ENCODE measurements at regions not wholly inside any gene's neighbourhood (a gene's known extent, or its start where the extent isn't known, plus 50 kb on each side); places are given as distances from the start of the nearest gene placed in this dataset.

DNA sequence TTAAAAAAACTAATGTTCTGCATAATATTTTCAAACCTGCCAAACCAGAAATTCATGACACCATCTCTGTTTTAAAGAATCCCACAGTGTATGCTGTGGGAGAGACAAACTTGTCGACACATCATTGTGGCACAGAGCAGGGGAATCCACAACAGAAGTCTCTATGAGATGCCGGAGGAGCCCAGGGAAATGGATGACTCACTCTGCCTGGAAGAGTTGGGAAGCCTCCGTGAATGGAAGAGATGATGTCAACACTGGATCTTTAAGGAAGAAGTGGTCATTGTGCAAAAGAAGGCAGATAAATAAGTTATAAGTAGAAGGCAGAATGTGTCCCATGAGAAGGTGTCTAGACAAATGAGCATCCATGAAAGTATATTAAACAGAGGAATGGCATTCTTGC, 595.1 kb downstream of the RAB28 start:
- Histone ChIP-seq H3K4me1 (no peaks in the 10 kb centered on the region), H3K36me3 (no peaks in the 10 kb centered on the region), H3K4me3 (no peak overlapping the region), H3K27me3 (no peaks in the 10 kb centered on the region), H3K27ac (no peak overlapping the region), H3K9me3 (no peaks in the 10 kb centered on the region)
- DNase-seq: no peak
- TF ChIP-seq, protein P1, sequence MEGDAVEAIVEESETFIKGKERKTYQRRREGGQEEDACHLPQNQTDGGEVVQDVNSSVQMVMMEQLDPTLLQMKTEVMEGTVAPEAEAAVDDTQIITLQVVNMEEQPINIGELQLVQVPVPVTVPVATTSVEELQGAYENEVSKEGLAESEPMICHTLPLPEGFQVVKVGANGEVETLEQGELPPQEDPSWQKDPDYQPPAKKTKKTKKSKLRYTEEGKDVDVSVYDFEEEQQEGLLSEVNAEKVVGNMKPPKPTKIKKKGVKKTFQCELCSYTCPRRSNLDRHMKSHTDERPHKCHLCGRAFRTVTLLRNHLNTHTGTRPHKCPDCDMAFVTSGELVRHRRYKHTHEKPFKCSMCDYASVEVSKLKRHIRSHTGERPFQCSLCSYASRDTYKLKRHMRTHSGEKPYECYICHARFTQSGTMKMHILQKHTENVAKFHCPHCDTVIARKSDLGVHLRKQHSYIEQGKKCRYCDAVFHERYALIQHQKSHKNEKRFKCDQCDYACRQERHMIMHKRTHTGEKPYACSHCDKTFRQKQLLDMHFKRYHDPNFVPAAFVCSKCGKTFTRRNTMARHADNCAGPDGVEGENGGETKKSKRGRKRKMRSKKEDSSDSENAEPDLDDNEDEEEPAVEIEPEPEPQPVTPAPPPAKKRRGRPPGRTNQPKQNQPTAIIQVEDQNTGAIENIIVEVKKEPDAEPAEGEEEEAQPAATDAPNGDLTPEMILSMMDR (IDR thresholded peaks at IDR 0.05 in 4 of 5, conservative IDR thresholded peaks at IDR 0.05 in 1 of 5): no peak
- no peak for TF ChIP-seq POLR2A (IDR thresholded peaks at IDR 0.05)
- in situ Hi-C loops (cut with MboI; ENCODE audit: low sequenced_read_pairs in 4 of 4) (no loop called here), intact Hi-C loops (cut with DNase I; ENCODE audit: low total_unique reads) (no loop called here)
- ATAC-seq: no peak

DNA sequence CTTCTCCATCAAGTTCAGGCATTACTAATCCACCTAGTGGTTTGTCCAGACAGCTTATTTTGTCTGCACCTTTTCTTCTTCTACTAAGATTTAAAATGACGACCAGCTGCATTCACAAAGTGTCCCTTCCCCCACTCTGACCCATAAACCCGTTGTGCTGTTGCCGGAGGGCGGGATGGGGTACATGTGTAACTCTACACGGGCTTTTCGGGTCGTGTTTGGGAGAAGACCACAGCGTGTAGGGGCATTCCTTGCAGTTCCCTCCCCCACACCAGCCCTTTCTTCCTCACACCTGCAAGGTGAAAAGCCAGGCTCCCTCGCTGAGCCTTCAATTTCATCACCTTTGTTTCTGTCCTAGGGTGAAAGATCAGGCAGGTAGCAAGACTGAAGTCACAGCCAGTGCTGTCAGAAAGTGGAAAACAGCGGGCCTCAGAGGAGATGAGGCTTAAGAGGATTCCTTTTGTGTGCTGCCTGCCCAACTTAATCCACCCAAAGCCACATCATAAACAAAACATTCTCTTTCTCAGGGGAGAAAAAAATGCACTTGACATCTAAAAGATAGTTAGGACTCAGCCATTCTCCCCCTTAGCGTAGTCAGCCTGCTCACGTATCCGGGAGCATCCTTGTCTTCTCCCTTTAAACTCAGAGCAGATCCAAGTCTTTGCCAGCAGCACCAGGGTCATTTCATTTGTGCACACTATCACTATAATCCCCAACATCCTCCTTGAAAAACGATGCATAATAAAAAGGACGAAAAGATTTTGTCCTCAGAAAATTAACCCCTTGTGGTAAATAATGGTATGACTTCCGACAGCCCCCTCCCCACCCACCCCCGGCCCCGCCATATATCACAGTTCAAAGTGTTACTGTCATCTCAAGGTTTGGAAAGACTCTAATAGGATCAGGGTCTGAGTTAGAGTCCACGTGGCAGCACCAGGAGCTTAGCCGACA, 599.0 kb downstream of the RAB28 start:
- Histone ChIP-seq H3K27ac (no peak overlapping the region), H3K4me3 (no peak overlapping the region), H3K9me3 (no peaks in the 10 kb centered on the region), H3K4me1 (no peaks in the 10 kb centered on the region), H3K36me3 (no peaks in the 10 kb centered on the region), H3K27me3 (no peaks in the 10 kb centered on the region)
- intact Hi-C loops (cut with DNase I; ENCODE audit: low total_unique reads) (no loop called here), in situ Hi-C loops (cut with MboI; ENCODE audit: low sequenced_read_pairs in 4 of 4) (no loop called here)
- TF ChIP-seq, protein P1 (IDR thresholded peaks at IDR 0.05 in 4 of 5, conservative IDR thresholded peaks at IDR 0.05 in 1 of 5): no peak
- no peak for TF ChIP-seq POLR2A (IDR thresholded peaks at IDR 0.05)
- ATAC-seq (no peak), DNase-seq (no peak)

DNA sequence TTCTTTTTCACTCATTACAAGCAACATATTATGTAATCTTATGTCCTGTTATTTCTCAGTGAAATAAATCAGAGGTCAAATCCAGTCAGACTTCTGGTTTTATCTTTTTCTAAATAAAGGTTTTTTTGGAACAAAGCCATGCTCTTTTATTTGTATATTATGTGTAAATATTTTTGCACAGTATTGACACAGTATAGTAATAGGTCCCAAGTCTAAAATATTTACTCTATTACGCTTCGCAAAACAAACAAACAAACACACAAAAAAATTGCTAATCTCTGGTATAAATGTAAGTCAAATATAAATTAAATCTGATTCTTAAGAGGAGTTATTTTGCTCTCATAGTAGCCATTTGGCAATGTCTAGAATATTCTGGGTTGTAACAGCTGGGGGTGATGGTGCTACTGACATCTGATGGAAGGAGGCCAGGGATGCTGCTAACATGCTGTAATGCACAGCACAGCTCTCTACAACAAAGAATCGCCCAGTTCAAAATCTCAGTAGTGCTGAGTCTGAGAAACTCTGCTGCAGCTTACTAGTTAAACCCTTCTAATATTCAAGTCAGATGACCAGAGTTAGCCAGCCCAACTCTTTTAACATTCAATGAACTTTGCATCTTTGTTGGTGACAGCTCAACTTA, 602.1 kb downstream of the RAB28 start:
- Histone ChIP-seq H3K9me3 (no peaks in the 10 kb centered on the region), H3K27ac (no peak overlapping the region), H3K4me3 (no peak overlapping the region), H3K27me3 (no peaks in the 10 kb centered on the region), H3K4me1 (no peaks in the 10 kb centered on the region), H3K36me3 (no peaks in the 10 kb centered on the region)
- ATAC-seq (no peak), DNase-seq (no peak)
- TF ChIP-seq, protein P1 (IDR thresholded peaks at IDR 0.05 in 4 of 5, conservative IDR thresholded peaks at IDR 0.05 in 1 of 5): no peak
- no peak for TF ChIP-seq POLR2A (IDR thresholded peaks at IDR 0.05)
- intact Hi-C loops (cut with DNase I; ENCODE audit: low total_unique reads): no loop called here
- in situ Hi-C loops (cut with MboI; ENCODE audit: low sequenced_read_pairs in 4 of 4): no loop called here

DNA sequence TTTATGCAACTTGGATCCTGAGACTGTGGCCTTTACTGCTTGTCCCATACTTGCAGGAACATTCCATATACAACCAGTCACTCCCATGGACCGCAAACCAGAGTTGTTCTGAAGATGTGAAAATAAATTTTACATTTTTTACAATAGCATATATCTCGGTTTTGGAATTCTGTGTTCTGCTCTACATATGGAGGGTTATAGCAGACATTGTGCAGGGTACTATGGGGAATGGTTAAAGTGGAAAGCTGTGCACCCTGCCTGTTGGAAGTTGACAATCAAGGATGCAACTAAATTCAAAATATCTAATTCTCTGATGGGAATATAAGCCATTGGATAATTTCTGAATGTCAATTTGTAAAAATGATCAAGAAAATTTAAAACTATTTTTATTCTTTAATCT, 603.3 kb downstream of the RAB28 start:
- no peak for DNase-seq
- no peaks in the 10 kb centered on the region for H3K27me3 ChIP-seq
- intact Hi-C loops (cut with DNase I; ENCODE audit: low total_unique reads) (no loop called here), in situ Hi-C loops (cut with MboI; ENCODE audit: low sequenced_read_pairs in 4 of 4) (no loop called here)
- no peaks in the 10 kb centered on the region for H3K4me1 ChIP-seq
- no peak for TF ChIP-seq POLR2A (IDR thresholded peaks at IDR 0.05)
- TF ChIP-seq, protein P1 (IDR thresholded peaks at IDR 0.05 in 4 of 5, conservative IDR thresholded peaks at IDR 0.05 in 1 of 5): no peak
- no peaks in the 10 kb centered on the region for H3K36me3 ChIP-seq
- ATAC-seq: no peak
- H3K9me3 ChIP-seq: no peaks in the 10 kb centered on the region
- H3K27ac ChIP-seq: no peak overlapping the region
- no peak overlapping the region for H3K4me3 ChIP-seq
